ENCODE measurements at regions not wholly inside any gene's neighbourhood (a gene's known extent, or its start where the extent isn't known, plus 50 kb on each side); places are given as distances from the start of the nearest gene placed in this dataset.

DNA sequence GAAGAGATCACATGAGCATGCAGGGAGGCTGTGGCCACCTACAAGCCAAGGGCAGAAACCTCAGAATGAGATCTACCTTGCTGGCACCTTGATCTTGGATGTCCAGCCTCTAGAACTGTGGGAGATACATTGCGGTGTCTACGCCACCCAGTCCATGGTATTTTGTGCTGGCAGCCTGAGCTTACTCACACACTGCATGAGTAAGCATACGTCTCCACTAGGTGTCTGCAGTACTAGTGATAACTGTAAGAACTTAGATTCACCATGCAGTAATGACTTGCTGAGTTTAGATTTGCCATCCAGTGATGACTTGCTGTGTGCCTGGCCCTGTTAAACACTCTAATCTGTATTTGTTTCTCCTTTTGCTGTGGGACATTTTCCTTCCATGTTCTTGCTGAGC, 417.7 kb downstream of the GADD45G start:
- H2AK5ac ChIP-seq (ENCODE audit: low read depth, low read length): no peak overlapping the region
- H3K9ac ChIP-seq (replicated peaks in 1 of 4; ENCODE audit: extremely low read depth in 1 of 4, low read depth in 3 of 4, low read length in 3 of 4): no peak overlapping the region
- no peak for DNase-seq (ENCODE audit: low read depth in 1 of 2, low spot score in 2 of 2)
- H3K4ac ChIP-seq (replicated peaks; ENCODE audit: insufficient read length, low read depth, low read length): no peak overlapping the region
- H3K27ac ChIP-seq (ENCODE audit: low read depth, low read length): no peak overlapping the region
- H3K79me1 ChIP-seq (ENCODE audit: low read depth, low read length): no peaks in the 10 kb centered on the region
- no peak overlapping the region for H3K4me3 ChIP-seq (ENCODE audit: extremely low read depth in 1 of 4, insufficient read depth in 2 of 4, low read depth in 3 of 4, low read length in 4 of 4)
- no peak overlapping the region for H2BK15ac ChIP-seq (ENCODE audit: low read length)
- H3K79me2 ChIP-seq (ENCODE audit: control insufficient read depth in 1 of 2, insufficient read depth in 2 of 2, low read length in 2 of 2): no peaks in the 10 kb centered on the region
- H3K36me3 ChIP-seq (ENCODE audit: control insufficient read depth in 2 of 4, insufficient read depth in 4 of 4, low read length in 3 of 4): no peaks in the 10 kb centered on the region
- no peaks in the 10 kb centered on the region for H3K23me2 ChIP-seq (ENCODE audit: low read depth, low read length)
- H2BK12ac ChIP-seq (ENCODE audit: low read depth, low read length): no peak overlapping the region
- H3K27me3 ChIP-seq (replicated peaks in 1 of 4; ENCODE audit: control insufficient read depth in 3 of 4, extremely low read depth in 1 of 4, insufficient read depth in 3 of 4, low read length in 3 of 4): no peaks in the 10 kb centered on the region; a peak in 1 of 7 replicates
- no peaks in the 10 kb centered on the region for H3K9me3 ChIP-seq (ENCODE audit: insufficient read depth in 2 of 2, low read depth in 1 of 2, low read length in 1 of 2)
- no peak overlapping the region for H2AFZ ChIP-seq (ENCODE audit: low read length)
- H3K18ac ChIP-seq (ENCODE audit: extremely low read depth, low read length): no peak overlapping the region
- H3K4me2 ChIP-seq (ENCODE audit: insufficient read depth in 1 of 2, low read depth in 2 of 2, low read length in 2 of 2): no peak overlapping the region
- H3K14ac ChIP-seq (ENCODE audit: insufficient read length): no peak overlapping the region
- no peak overlapping the region for H2BK120ac ChIP-seq (replicated peaks; ENCODE audit: low read depth, low read length)
- no peaks in the 10 kb centered on the region for H4K20me1 ChIP-seq (replicated peaks in 1 of 2; ENCODE audit: control insufficient read depth in 1 of 2, insufficient read depth in 2 of 2, low read length in 2 of 2)
- peaks cover 0 to 13% (median 7%) of the 10 kb centered on the region in 4 experiments; a peak in 6 of 7 replicates for H3K4me1 ChIP-seq (replicated peaks in 1 of 4; ENCODE audit: control insufficient read depth in 3 of 4, insufficient read depth in 4 of 4, low read length in 3 of 4)
- H4K91ac ChIP-seq (replicated peaks; ENCODE audit: insufficient read length, low read length): no peak overlapping the region
- no peak overlapping the region for H2BK5ac ChIP-seq (ENCODE audit: low read depth, low read length)
- 96% methylated on average over 3 of the region's 3 CpGs; no CpG with 5 or more reads in 1 of the 2 experiments for WGBS, 2 experiments (ENCODE audit: extremely low coverage in 1 of 2, insufficient coverage in 1 of 2, insufficient read length in 1 of 2, insufficient replicate concordance in 2 of 2, low coverage in 1 of 2, low lambda C conversion rate in 2 of 2, missing lambda C conversion rate in 1 of 2)
- H3K23ac ChIP-seq (ENCODE audit: insufficient read length): no peak overlapping the region
- FAIRE-seq: no peak
- H2BK20ac ChIP-seq (ENCODE audit: low read length): no peak overlapping the region
- no peak overlapping the region for H4K8ac ChIP-seq (ENCODE audit: extremely low read depth, insufficient read depth, low read length)
- H3K56ac ChIP-seq (replicated peaks; ENCODE audit: insufficient read length, low read depth, low read length): no peak overlapping the region
- ChIA-PET CTCF (ENCODE audit: partially characterized antibody) (interaction anchor here (1.5 kb wide), 1 partner anchor 33 kb away, joined by 3 read pairs; no protein-coding TSS in a partner anchor), POLR2A (ENCODE audit: partially characterized antibody) (no interaction called here)
- H4K5ac ChIP-seq (ENCODE audit: insufficient read length, low read depth, low read length): no peak overlapping the region
- no peak for TF ChIP-seq NRF1 (IDR thresholded peaks at IDR 0.05; ENCODE audit: low read depth, low read length)
- no peak for TF ChIP-seq KDM4A (IDR thresholded peaks at IDR 0.05; ENCODE audit: low read depth, low read length, severe bottlenecking)
- TF ChIP-seq EGR1 (IDR thresholded peaks at IDR 0.05; ENCODE audit: borderline replicate concordance, low read depth, low read length): no peak

Data from H1 (cell line).